ENCODE measurements at regions not wholly inside any gene's neighbourhood (a gene's known extent, or its start where the extent isn't known, plus 50 kb on each side); places are given as distances from the start of the nearest gene placed in this dataset.

- TF ChIP-seq POLR2A (IDR thresholded peaks at IDR 0.05), result no peak
- TF ChIP-seq CTCF (IDR thresholded peaks at IDR 0.05), result no peak
Measured at GRCh38 chr6:134466771-134467525, 149.0 kb upstream of the SGK1 start.
